ENCODE measurements at regions not wholly inside any gene's neighbourhood (a gene's known extent, or its start where the extent isn't known, plus 50 kb on each side); places are given as distances from the start of the nearest gene placed in this dataset.

DNA sequence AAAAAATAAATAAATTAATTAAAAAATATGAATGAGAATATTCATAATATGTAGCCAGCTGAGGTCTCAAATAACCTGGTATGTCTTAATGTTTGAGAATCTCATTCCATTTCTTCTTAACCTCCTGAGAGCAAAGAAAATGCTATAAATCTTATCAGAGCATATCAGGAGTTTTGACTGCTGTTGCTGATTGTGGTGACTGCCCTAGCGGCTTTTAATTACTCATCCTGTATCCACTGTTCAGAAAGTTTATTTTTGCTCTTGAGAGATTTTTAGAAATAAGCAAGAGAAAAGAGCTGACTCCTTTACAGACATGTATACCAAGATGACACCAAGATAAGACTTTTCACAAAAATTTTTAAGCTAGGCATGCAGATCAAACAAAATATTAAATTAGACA, 454.8 kb upstream of the CBLB start:
- H3K36me3 Mint-ChIP-seq = peaks cover 7% of the 10 kb centered on the region
- ChIA-PET POLR2A (no interaction called here), CTCF (interaction anchor here in 1 of 2 donors (0.6 kb wide), 1 partner anchor 241 kb away, joined by 3 read pairs; no protein-coding TSS in a partner anchor)
- no peaks in the 10 kb centered on the region for H3K36me3 ChIP-seq (ENCODE audit: control insufficient read depth in 2 of 2, extremely low read depth in 1 of 2, insufficient read depth in 1 of 2, low read length in 1 of 2)
- no peak overlapping the region for H3K4me3 ChIP-seq (ENCODE audit: control insufficient read depth in 1 of 2, extremely low read depth in 1 of 2, low read length in 1 of 2)
- no peaks in the 10 kb centered on the region for H3K27me3 ChIP-seq (replicated peaks in 1 of 2; ENCODE audit: control insufficient read depth in 2 of 2, extremely low read depth in 1 of 2, insufficient read depth in 2 of 2, low read length in 1 of 2)
- H3K4me3 Mint-ChIP-seq = no peak overlapping the region
- no peak overlapping the region for H3K27ac Mint-ChIP-seq
- H3K9me3 Mint-ChIP-seq = peaks cover 16 to 33% (median 21%) of the 10 kb centered on the region in 3 donors
- ATAC-seq (replicated peaks in 1 of 4) = no peak
- no peak overlapping the region for H3K27ac ChIP-seq (ENCODE audit: low read length)
- H3K4me1 ChIP-seq (ENCODE audit: control insufficient read depth in 1 of 2, extremely low read depth in 1 of 2, insufficient read depth in 2 of 2, low read length in 2 of 2) = no peaks in the 10 kb centered on the region
- peaks cover 21 to 28% (median 25%) of the 10 kb centered on the region in 3 donors for H3K4me1 Mint-ChIP-seq
- no peaks in the 10 kb centered on the region for H3K27me3 Mint-ChIP-seq
- peaks cover 2% of the 10 kb centered on the region for H3K9me3 ChIP-seq
- no CpG with 5 or more reads among the region's 1 CpG for WGBS (ENCODE audit: insufficient coverage)
- DNase-seq = no peak

DNA sequence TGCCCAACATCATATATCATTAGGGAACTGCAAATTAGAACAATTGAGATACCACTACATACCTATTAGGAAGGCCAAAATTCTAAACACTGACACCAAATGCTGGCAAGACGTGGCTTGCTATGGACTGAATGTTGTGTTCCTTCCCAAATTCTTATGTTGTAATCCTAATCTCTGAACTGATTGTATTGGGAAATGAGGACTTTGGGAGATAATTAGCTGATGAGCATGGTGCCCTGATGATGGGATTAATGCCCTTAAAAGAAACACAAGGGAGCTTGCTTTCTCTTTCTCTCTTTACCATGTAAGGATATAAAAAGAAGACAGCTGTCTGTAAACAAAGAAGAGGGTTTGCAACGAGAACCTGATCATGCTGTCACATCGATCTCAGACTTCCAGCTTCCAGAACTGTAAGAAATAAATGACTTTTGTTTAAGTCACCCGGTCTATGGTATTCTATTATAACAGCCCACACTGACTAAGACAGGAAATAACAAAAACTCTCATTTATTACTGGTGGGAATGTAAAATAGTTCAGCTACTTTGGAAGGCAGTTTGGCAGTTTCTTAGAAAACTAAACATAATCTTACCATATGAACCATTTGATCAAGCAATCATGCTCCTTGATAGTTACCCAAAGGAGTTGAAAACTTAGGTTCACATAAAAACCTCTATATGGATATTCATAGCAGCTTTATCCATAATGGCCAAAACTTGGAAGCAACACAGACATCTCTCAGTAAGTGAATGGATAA, 458.3 kb upstream of the CBLB start:
- H3K4me1 Mint-ChIP-seq = peaks cover 24 to 28% (median 25%) of the 10 kb centered on the region in 3 donors
- no peaks in the 10 kb centered on the region for H3K36me3 ChIP-seq (ENCODE audit: control insufficient read depth in 2 of 2, extremely low read depth in 1 of 2, insufficient read depth in 1 of 2, low read length in 1 of 2)
- ATAC-seq (replicated peaks in 1 of 4) (no peak), DNase-seq (no peak)
- no peaks in the 10 kb centered on the region for H3K27me3 ChIP-seq (replicated peaks in 1 of 2; ENCODE audit: control insufficient read depth in 2 of 2, extremely low read depth in 1 of 2, insufficient read depth in 2 of 2, low read length in 1 of 2)
- no peak overlapping the region for H3K4me3 ChIP-seq (ENCODE audit: control insufficient read depth in 1 of 2, extremely low read depth in 1 of 2, low read length in 1 of 2)
- H3K27ac ChIP-seq (ENCODE audit: low read length) = no peak overlapping the region
- CTCF ChIA-PET = interaction anchor here in 1 of 2 donors (0.6 kb wide), 1 partner anchor 643 kb away, joined by 3 read pairs; no protein-coding TSS in a partner anchor
- no peaks in the 10 kb centered on the region for H3K4me1 ChIP-seq (ENCODE audit: control insufficient read depth in 1 of 2, extremely low read depth in 1 of 2, insufficient read depth in 2 of 2, low read length in 2 of 2)
- no peaks in the 10 kb centered on the region for H3K27me3 Mint-ChIP-seq
- POLR2A ChIA-PET = no interaction called here
- peaks cover 16 to 29% (median 16%) of the 10 kb centered on the region in 3 donors for H3K9me3 Mint-ChIP-seq
- no CpG with 5 or more reads among the region's 4 CpGs for WGBS (ENCODE audit: insufficient coverage)
- H3K27ac Mint-ChIP-seq = peak overlapping the region; percentile 68 to 69
- H3K36me3 Mint-ChIP-seq = peaks cover 7% of the 10 kb centered on the region
- H3K9me3 ChIP-seq = peaks cover 2% of the 10 kb centered on the region
- H3K4me3 Mint-ChIP-seq = peak overlapping the region in 1 of 3 donors; percentile 14

DNA sequence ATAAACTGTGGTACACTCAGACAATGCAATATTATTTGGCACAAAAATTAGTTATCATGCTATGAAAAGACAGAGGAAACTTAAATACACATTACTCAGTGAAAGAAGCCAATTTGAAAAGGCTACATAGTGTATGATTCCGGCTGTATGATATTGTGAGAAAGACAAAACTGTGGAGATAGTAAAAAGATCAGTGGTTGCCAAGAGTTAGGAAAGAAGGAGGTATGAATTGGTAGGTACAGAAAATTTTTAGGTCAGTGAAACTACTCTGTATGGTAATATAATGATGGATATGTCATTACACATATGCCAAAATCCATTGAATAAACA, 458.8 kb upstream of the CBLB start:
- peaks cover 25 to 30% (median 27%) of the 10 kb centered on the region in 3 donors for H3K4me1 Mint-ChIP-seq
- peaks cover 2% of the 10 kb centered on the region for H3K9me3 ChIP-seq
- ChIA-PET POLR2A (no interaction called here), CTCF (no interaction called here)
- no peaks in the 10 kb centered on the region for H3K36me3 ChIP-seq (ENCODE audit: control insufficient read depth in 2 of 2, extremely low read depth in 1 of 2, insufficient read depth in 1 of 2, low read length in 1 of 2)
- WGBS (ENCODE audit: insufficient coverage) = no CpG with 5 or more reads among the region's 1 CpG
- no peak overlapping the region for H3K4me3 Mint-ChIP-seq
- no peak for DNase-seq
- no peak overlapping the region for H3K4me3 ChIP-seq (ENCODE audit: control insufficient read depth in 1 of 2, extremely low read depth in 1 of 2, low read length in 1 of 2)
- H3K4me1 ChIP-seq (ENCODE audit: control insufficient read depth in 1 of 2, extremely low read depth in 1 of 2, insufficient read depth in 2 of 2, low read length in 2 of 2) = no peaks in the 10 kb centered on the region
- H3K9me3 Mint-ChIP-seq = peaks cover 11 to 24% (median 16%) of the 10 kb centered on the region in 3 donors
- no peaks in the 10 kb centered on the region for H3K27me3 Mint-ChIP-seq
- H3K36me3 Mint-ChIP-seq = peaks cover 7% of the 10 kb centered on the region
- H3K27ac Mint-ChIP-seq = peak overlapping the region in 1 of 2 donors; percentile 7
- no peaks in the 10 kb centered on the region for H3K27me3 ChIP-seq (replicated peaks in 1 of 2; ENCODE audit: control insufficient read depth in 2 of 2, extremely low read depth in 1 of 2, insufficient read depth in 2 of 2, low read length in 1 of 2)
- no peak overlapping the region for H3K27ac ChIP-seq (ENCODE audit: low read length)
- no peak for ATAC-seq (replicated peaks in 1 of 4)

DNA sequence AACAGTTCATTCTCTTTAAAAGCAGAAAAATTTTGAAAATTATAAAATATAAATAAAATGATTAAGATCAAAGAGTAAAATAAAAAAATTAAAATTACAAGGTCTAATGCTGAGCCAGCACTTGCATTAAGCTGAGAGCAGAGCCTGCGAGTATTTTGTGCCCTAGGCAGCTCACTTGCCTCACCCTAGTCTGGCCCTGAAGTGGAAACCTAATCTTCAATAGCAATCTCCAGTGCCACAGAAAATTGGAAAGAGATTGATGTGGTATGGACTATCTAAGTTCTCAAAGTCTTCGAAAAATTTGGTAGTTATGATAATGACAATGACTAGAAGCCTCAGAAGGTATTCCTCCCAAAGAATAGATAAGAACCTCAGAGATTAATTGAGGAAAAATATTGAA, 459.4 kb upstream of the CBLB start:
- no peaks in the 10 kb centered on the region for H3K27me3 Mint-ChIP-seq
- H3K27ac Mint-ChIP-seq = no peak overlapping the region
- Histone ChIP-seq H3K27me3 (replicated peaks in 1 of 2; ENCODE audit: control insufficient read depth in 2 of 2, extremely low read depth in 1 of 2, insufficient read depth in 2 of 2, low read length in 1 of 2) (no peaks in the 10 kb centered on the region), H3K9me3 (peaks cover 2% of the 10 kb centered on the region), H3K36me3 (ENCODE audit: control insufficient read depth in 2 of 2, extremely low read depth in 1 of 2, insufficient read depth in 1 of 2, low read length in 1 of 2) (no peaks in the 10 kb centered on the region), H3K4me3 (ENCODE audit: control insufficient read depth in 1 of 2, extremely low read depth in 1 of 2, low read length in 1 of 2) (no peak overlapping the region), H3K4me1 (ENCODE audit: control insufficient read depth in 1 of 2, extremely low read depth in 1 of 2, insufficient read depth in 2 of 2, low read length in 2 of 2) (no peaks in the 10 kb centered on the region), H3K27ac (ENCODE audit: low read length) (no peak overlapping the region)
- POLR2A ChIA-PET = no interaction called here
- H3K4me1 Mint-ChIP-seq = peaks cover 25 to 35% (median 32%) of the 10 kb centered on the region in 3 donors
- H3K36me3 Mint-ChIP-seq = peaks cover 7% of the 10 kb centered on the region
- no CpG with 5 or more reads among the region's 2 CpGs for WGBS (ENCODE audit: insufficient coverage)
- H3K9me3 Mint-ChIP-seq = peaks cover 11 to 21% (median 15%) of the 10 kb centered on the region in 3 donors
- DNase-seq (no peak), ATAC-seq (replicated peaks in 1 of 4) (no peak)
- H3K4me3 Mint-ChIP-seq = no peak overlapping the region
- CTCF ChIA-PET = interaction anchor here in 1 of 2 donors (0.7 kb wide), 1 partner anchor 311 kb away, joined by 3 read pairs; no protein-coding TSS in a partner anchor

DNA sequence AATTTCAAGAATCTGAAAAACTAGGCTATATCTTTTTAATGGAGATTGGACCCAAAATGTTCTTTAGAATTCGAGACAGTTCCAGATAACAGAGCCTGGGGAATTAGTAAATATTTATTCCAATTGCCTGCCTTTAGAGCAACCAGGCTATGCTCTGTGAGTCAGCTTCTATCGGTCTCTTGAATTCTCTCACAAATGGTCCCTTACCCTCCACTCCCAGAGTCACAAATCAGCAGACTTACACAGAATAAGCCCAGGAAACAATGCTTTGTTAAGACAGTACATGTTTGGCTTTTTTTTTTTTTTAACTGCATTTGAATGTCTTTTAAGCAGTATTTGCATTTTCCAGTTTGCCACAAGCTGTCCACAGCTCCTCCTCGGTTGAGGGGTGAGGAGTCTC, 460.7 kb upstream of the CBLB start:
- no peak for ATAC-seq (replicated peaks in 1 of 4)
- WGBS (ENCODE audit: insufficient coverage) = no CpG with 5 or more reads among the region's 3 CpGs
- Histone ChIP-seq H3K27me3 (replicated peaks in 1 of 2; ENCODE audit: control insufficient read depth in 2 of 2, extremely low read depth in 1 of 2, insufficient read depth in 2 of 2, low read length in 1 of 2) (no peaks in the 10 kb centered on the region), H3K36me3 (ENCODE audit: control insufficient read depth in 2 of 2, extremely low read depth in 1 of 2, insufficient read depth in 1 of 2, low read length in 1 of 2) (no peaks in the 10 kb centered on the region), H3K4me3 (ENCODE audit: control insufficient read depth in 1 of 2, extremely low read depth in 1 of 2, low read length in 1 of 2) (no peak overlapping the region), H3K27ac (ENCODE audit: low read length) (no peak overlapping the region), H3K4me1 (ENCODE audit: control insufficient read depth in 1 of 2, extremely low read depth in 1 of 2, insufficient read depth in 2 of 2, low read length in 2 of 2) (peaks cover 1 to 2% of the 10 kb centered on the region in 2 experiments), H3K9me3 (peaks cover under 1% of the 10 kb centered on the region)
- Mint-ChIP-seq H3K4me3 (no peak overlapping the region), H3K27me3 (no peaks in the 10 kb centered on the region), H3K9me3 (peaks cover 4 to 9% (median 5%) of the 10 kb centered on the region in 3 donors), H3K27ac (no peak overlapping the region), H3K36me3 (peaks cover 7% of the 10 kb centered on the region), H3K4me1 (peaks cover 36 to 47% (median 43%) of the 10 kb centered on the region in 3 donors)
- DNase-seq = no peak
- CTCF ChIA-PET = interaction anchor here in 1 of 2 donors (1.1 kb wide), 1 partner anchor 33 kb away, joined by 3 read pairs; no protein-coding TSS in a partner anchor
- POLR2A ChIA-PET = interaction anchor here in 1 of 2 donors (0.6 kb wide), 1 partner anchor 756 kb away, joined by 6 read pairs; no protein-coding TSS in a partner anchor

DNA sequence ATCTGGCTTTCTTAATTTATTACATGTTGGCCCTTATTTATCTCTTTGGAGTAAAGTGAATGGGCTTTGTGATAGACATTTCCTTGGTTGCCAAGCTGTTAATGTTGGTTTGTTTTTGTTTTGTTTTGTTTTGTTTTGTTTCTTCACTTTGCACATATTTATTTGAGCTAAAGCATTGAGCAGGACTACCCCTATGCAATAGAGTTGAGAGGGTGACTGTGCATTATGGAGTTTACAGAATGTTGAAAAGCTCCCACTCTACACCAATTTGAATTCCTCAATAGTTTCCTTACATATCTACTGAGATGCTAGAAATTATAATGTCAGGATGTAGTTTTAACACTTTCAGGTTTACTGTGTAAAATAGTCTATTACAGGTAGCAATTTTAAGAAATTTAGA, 462.8 kb upstream of the CBLB start:
- Mint-ChIP-seq H3K27ac (no peak overlapping the region), H3K4me3 (no peak overlapping the region), H3K36me3 (no peaks in the 10 kb centered on the region), H3K9me3 (no peaks in the 10 kb centered on the region), H3K27me3 (no peaks in the 10 kb centered on the region), H3K4me1 (peaks cover 49 to 58% (median 57%) of the 10 kb centered on the region in 3 donors)
- no peaks in the 10 kb centered on the region for H3K9me3 ChIP-seq
- ATAC-seq (replicated peaks in 1 of 4) = no peak
- H3K4me3 ChIP-seq (ENCODE audit: control insufficient read depth in 1 of 2, extremely low read depth in 1 of 2, low read length in 1 of 2) = no peak overlapping the region
- ChIA-PET CTCF (no interaction called here), POLR2A (no interaction called here)
- DNase-seq = no peak
- no peaks in the 10 kb centered on the region for H3K36me3 ChIP-seq (ENCODE audit: control insufficient read depth in 2 of 2, extremely low read depth in 1 of 2, insufficient read depth in 1 of 2, low read length in 1 of 2)
- H3K27me3 ChIP-seq (replicated peaks in 1 of 2; ENCODE audit: control insufficient read depth in 2 of 2, extremely low read depth in 1 of 2, insufficient read depth in 2 of 2, low read length in 1 of 2) = no peaks in the 10 kb centered on the region
- peaks cover 4 to 9% of the 10 kb centered on the region in 2 experiments for H3K4me1 ChIP-seq (ENCODE audit: control insufficient read depth in 1 of 2, extremely low read depth in 1 of 2, insufficient read depth in 2 of 2, low read length in 2 of 2)
- H3K27ac ChIP-seq (ENCODE audit: low read length) = no peak overlapping the region
